ENCODE measurements at regions not wholly inside any gene's neighbourhood (a gene's known extent, or its start where the extent isn't known, plus 50 kb on each side); places are given as distances from the start of the nearest gene placed in this dataset.

GRCh38 chr13:40352802-40353562 is 313.5 kb downstream of the FOXO1 start:
- TF ChIP-seq CTCF (conservative IDR thresholded peaks at IDR 0.05; ENCODE audit: low read depth in 2 of 2): no peak
- TF ChIP-seq POLR2AphosphoS5 (IDR thresholded peaks at IDR 0.05; ENCODE audit: low read depth): no peak
- TF ChIP-seq JUNB (IDR thresholded peaks at IDR 0.05; ENCODE audit: unreplicated experiment): no peak
- no peak for TF ChIP-seq EZH2 (IDR thresholded peaks at IDR 0.05; ENCODE audit: low read depth, unreplicated experiment)
- no peak for TF ChIP-seq STAT1 (IDR thresholded peaks at IDR 0.05; ENCODE audit: unreplicated experiment)
- no peak for TF ChIP-seq CREB1 (CRISPR knock-in tag; IDR thresholded peaks at IDR 0.05; ENCODE audit: low read depth)
- no peak for TF ChIP-seq ETS1 (IDR thresholded peaks at IDR 0.05)
- TF ChIP-seq ZNF114 (CRISPR knock-in tag; IDR thresholded peaks at IDR 0.05): no peak
- TF ChIP-seq EZH2phosphoT487 (IDR thresholded peaks at IDR 0.05; ENCODE audit: unreplicated experiment): no peak

All from GM23338 (cell line).